NCI-H2029 (cell line): ENCODE measurements at regions not wholly inside any gene's neighbourhood (a gene's known extent, or its start where the extent isn't known, plus 50 kb on each side); places are given as distances from the start of the nearest gene placed in this dataset.
"Not testable (repeated sequence)": the region's sequence is repeated elsewhere in the genome, so short reads cannot be mapped to it uniquely, and the experiment has no call there.

Experiments
- DNase-seq: peaks from one replicate; lab custom pipeline; 2025; lab: John Stamatoyannopoulos, UW

DNA sequence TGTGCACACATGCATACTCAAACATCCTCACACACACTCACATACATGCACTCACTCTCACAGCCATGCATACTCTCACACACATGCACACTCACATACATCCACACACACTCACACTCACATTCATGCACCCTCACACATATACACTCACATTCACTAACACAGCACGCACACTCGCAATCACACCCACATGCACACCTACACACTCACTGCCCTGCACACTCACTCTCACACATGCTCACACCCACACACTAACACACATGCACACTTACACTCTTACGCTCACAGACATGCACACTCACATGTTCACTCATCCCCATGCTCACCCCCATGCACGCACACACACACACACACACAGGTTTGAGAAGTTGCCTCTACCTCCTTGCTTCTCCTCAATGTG lies 63.2 kb upstream of the SFSWAP start:
- no peak for DNase-seq

- DNase-seq: not testable (repeated sequence)
Observed at GRCh38 chr12:131655469-131656174, 55.3 kb upstream of the SFSWAP start.

DNA sequence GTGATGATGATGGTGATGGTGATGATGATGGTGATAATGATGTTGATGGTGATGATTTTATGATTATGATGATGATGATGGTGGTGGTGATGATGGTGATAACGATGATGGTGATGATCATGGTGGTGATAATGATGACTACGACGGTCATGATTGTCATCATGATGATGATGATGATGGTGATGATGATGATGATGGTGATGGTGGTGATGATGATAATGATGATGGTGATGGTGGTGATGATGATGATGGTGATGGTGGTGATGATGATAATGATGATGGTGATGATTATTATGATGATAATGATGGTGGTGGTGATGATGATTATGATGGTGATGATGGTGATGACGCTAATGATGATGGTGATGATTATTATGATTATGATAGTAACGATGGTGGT lies 54.1 kb upstream of the SFSWAP start:
- not testable (repeated sequence) for DNase-seq

DNA sequence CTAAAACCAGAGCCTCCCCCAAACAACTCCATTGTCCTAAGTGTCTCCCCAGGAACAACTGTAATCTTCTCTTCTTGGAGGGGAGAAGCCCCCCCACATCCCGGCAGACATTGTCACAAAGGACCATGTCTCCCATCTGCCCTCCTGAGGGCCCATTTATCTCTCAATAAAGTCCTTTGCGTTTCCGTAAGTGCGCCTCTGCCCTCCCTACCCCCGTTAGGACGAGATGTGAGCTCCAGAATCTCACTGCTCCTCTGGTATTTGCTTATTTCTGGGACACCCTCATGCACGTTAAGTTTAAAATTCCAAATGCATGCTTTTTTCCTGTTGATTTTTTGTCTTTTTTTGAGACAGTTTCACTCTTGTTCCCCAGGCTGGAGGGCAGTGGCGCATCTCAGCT lies 52.3 kb upstream of the SFSWAP start:
- not testable (repeated sequence) for DNase-seq

DNA sequence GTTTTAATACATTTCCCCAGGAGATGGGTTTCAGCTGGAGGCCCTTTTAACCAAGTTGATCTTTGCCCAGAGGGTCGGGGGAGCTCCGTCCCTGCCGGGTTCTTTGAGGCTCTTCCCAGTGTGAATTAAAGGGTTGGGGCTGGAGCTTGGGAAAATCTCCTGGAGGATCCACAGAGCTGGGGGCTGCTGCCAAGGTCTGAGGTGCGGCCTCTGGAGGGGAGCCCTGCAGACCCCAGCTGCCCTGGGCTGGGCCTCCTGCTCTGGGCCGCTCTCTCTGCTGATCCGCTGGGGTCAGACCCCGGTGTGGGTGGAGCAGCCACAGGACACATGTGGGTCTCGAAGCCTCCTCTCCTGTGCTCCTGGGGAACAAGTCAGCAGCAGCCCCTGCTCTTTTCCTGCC lies 51.4 kb upstream of the SFSWAP start:
- DNase-seq: not testable (repeated sequence)

DNA sequence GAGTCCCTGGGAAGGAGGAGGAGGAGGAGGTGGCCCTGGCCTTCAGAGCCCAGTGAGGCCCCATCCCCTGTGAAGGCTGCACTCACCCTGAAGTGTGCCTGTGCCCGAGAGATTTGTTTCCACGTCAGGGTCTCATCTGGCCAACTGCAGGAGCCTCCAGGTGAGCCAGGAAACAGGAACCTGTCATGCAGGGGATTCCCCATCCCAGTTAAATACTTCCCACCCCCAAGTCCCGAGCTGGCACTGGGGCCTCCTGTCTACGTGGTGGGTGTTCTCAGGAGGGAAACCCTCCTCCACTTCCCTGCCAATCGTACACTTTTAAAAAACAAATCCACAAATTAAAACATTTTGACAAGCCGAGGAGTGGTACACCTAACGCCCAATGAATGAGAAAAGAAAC lies 50.9 kb upstream of the SFSWAP start:
- not testable (repeated sequence) for DNase-seq

DNA sequence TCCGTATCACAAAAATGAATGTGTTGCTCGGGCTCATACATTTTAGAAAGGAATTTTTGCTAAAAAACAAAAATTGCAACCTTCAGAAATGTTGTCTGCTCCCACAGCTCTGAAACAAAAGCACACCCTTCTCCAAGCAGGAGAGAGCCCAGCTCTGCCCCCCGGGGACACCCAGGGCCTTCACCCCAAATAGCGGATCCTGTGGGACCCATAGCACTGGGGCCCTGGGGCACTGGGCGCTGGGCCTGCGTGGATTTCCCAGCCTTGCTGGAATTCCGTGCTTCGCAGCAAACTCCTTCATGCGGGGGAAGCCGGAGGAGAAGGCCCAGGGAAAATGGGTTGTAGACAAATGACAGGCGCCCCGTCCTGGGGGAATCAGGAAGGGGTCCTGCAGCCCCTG lies 50.5 kb upstream of the SFSWAP start:
- DNase-seq: not testable (repeated sequence)
